Panc1 (cell line): ENCODE measurements at regions not wholly inside any gene's neighbourhood (a gene's known extent, or its start where the extent isn't known, plus 50 kb on each side); places are given as distances from the start of the nearest gene placed in this dataset.
"Not testable (repeated sequence)": the region's sequence is repeated elsewhere in the genome, so short reads cannot be mapped to it uniquely, and the experiment has no call there.

Source experiments
- ATAC-seq: fragments of 200-7000 bp; cut with Tn5 transposase; 2 replicates; pipeline ENCODE4 v1.9.1; 2020; ENCODE audit warnings: mild to moderate bottlenecking, moderate library complexity
- BruUV-seq: library from RNA; stranded (reverse); fragments of 400-500 nt; replicated peaks from 2 replicates; lab custom pipeline; 2021; lab: Mats Ljungman, UMichigan
- CTCF ChIA-PET: fragments of 300-600 bp; sonication (Branson Sonifier 250); formaldehyde crosslinking; loops from one replicate; lab custom pipeline; 2022; ENCODE audit warnings: antibody characterized with exemption; lab: Charles Lee
- POLR2A ChIA-PET: fragments of 300-600 bp; sonication (Branson Sonifier 250); formaldehyde crosslinking; loops from one replicate; lab custom pipeline; 2022; ENCODE audit warnings: antibody characterized with exemption; lab: Charles Lee
- DNase-seq: peaks from one replicate; pipeline ENCODE4 v3.0.0-alpha.2; 2010; ENCODE audit warnings: low read depth, low spot score
- H3K27ac ChIP-seq: 2 replicates; pipeline ENCODE4 v1.5.1; 2011; ENCODE audit warnings: mild to moderate bottlenecking, low read length, inconsistent platforms
- H3K27me3 ChIP-seq: fragments of 200-500 bp; sonication (Bioruptor generic); 2 replicates; pipeline ENCODE4 v1.6.0; 2014; ENCODE audit warnings: low read length, inconsistent platforms; ENCODE audit not compliant: control insufficient read depth, insufficient read depth
- H3K36me3 ChIP-seq: fragments of 200-500 bp; sonication (Bioruptor generic); 2 replicates; pipeline ENCODE4 v1.5.1; 2014; ENCODE audit warnings: inconsistent platforms, mild to moderate bottlenecking, low read length, moderate library complexity; ENCODE audit not compliant: control insufficient read depth, insufficient read depth
- H3K4me1 ChIP-seq: 2 replicates; pipeline ENCODE4 v1.5.1; 2011; ENCODE audit warnings: inconsistent platforms, mild to moderate bottlenecking, low read length, moderate library complexity; ENCODE audit not compliant: control insufficient read depth, insufficient read depth
- H3K4me3 ChIP-seq, 2 experiments: 2 replicates each; pipeline ENCODE4 v1.5.1; 2011 to 2012; ENCODE audit warnings: low read depth in 2 of 2, low read length in 2 of 2, mild to moderate bottlenecking in 2 of 2, inconsistent platforms in 1 of 2, moderate library complexity in 1 of 2
- H3K9me3 ChIP-seq: fragments of 200-500 bp; sonication (Bioruptor generic); 2 replicates; pipeline ENCODE4 v1.5.1; 2014; ENCODE audit warnings: low read depth, mild to moderate bottlenecking, inconsistent platforms, low read length, moderate library complexity; ENCODE audit not compliant: control insufficient read depth, insufficient read depth
- POLR2AphosphoS5 ChIP-seq: IDR thresholded peaks from 2 replicates; pipeline ENCODE4 v1.6.1; 2012; ENCODE audit warnings: mild to moderate bottlenecking, low read depth, low read length, moderate library complexity
- SIN3A ChIP-seq: IDR thresholded peaks from 2 replicates; pipeline ENCODE4 v1.6.1; 2012; ENCODE audit warnings: low read depth, mild to moderate bottlenecking, low read length, moderate library complexity, borderline replicate concordance; ENCODE audit not compliant: insufficient read depth
- TCF7L2 ChIP-seq: IDR thresholded peaks from 2 replicates; pipeline ENCODE4 v1.6.1; 2011; ENCODE audit warnings: mild to moderate bottlenecking, low read depth, low read length, inconsistent platforms
- in situ Hi-C: cut with HindIII; loops from 2 replicates; pipeline ENCODE4 v1.10.0; 2016; ENCODE audit warnings: low sequenced_read_pairs, low pct_unique_long_range_greater_than_20kb
- intact Hi-C: fragments of 100-400 bp; cut with micrococcal nuclease; formaldehyde crosslinking; loops from one replicate; pipeline ENCODE4 v1.10.0; 2022; ENCODE audit not compliant: unreplicated experiment
- TF ChIP-seq, protein P1 (sequence below), 2 experiments: IDR thresholded peaks; 2 replicates each; pipeline ENCODE4 v1.6.1; 2011 to 2012; ENCODE audit warnings: low read depth in 2 of 2, control low read depth in 1 of 2, low read length in 1 of 2, mild to moderate bottlenecking in 1 of 2, moderate library complexity in 1 of 2; ENCODE audit not compliant: insufficient read depth in 1 of 2
- TF ChIP-seq, protein P2 (sequence below): fragments of 450-650 bp; IDR thresholded peaks from 2 replicates; pipeline ENCODE4 v1.5.1; 2017; ENCODE audit warnings: mild to moderate bottlenecking

DNA sequence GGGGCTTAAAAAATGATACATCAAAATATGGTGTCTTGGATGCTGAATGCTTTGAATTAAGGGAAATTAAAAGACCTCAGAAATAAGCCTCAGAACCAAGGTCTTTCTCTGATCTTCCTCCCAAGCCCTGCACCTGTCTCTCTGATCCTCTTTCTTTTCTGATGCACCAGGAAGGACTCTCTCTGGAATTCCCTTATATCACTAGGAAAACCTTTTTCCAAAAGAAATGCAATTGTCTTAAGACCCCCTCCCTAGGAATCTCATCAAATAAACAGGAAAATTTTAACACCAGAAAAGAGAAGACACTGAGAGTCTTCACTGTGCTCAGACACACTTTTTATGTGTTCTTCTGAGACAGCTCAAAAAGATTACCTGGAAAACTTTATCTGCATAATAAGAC lies 159.5 kb upstream of the PTBP2 start:
- intact Hi-C loops = no loop called here
- POLR2A ChIA-PET = no interaction called here
- no TSS peak for BruUV-seq

GRCh38 chr1:96564401-96564800 lies 157.2 kb upstream of the PTBP2 start:
- H3K4me1 ChIP-seq, ATAC-seq, BruUV-seq, H3K27ac ChIP-seq, POLR2A ChIA-PET, H3K27me3 ChIP-seq, H3K4me3 ChIP-seq, DNase-seq, in situ Hi-C loops, CTCF ChIA-PET, H3K36me3 ChIP-seq, intact Hi-C loops, H3K9me3 ChIP-seq: not testable (repeated sequence)

More for the DNA sequence above, 159.5 kb upstream of the PTBP2 start:
- in situ Hi-C loops = no loop called here
- no peaks in the 10 kb centered on the region for H3K36me3 ChIP-seq
- no peaks in the 10 kb centered on the region for H3K9me3 ChIP-seq
- H3K27ac ChIP-seq = no peak overlapping the region
- DNase-seq (no peak), ATAC-seq (no peak)
- H3K27me3 ChIP-seq = no peaks in the 10 kb centered on the region
- no peak overlapping the region for H3K4me3 ChIP-seq
- TF ChIP-seq, protein P1, sequence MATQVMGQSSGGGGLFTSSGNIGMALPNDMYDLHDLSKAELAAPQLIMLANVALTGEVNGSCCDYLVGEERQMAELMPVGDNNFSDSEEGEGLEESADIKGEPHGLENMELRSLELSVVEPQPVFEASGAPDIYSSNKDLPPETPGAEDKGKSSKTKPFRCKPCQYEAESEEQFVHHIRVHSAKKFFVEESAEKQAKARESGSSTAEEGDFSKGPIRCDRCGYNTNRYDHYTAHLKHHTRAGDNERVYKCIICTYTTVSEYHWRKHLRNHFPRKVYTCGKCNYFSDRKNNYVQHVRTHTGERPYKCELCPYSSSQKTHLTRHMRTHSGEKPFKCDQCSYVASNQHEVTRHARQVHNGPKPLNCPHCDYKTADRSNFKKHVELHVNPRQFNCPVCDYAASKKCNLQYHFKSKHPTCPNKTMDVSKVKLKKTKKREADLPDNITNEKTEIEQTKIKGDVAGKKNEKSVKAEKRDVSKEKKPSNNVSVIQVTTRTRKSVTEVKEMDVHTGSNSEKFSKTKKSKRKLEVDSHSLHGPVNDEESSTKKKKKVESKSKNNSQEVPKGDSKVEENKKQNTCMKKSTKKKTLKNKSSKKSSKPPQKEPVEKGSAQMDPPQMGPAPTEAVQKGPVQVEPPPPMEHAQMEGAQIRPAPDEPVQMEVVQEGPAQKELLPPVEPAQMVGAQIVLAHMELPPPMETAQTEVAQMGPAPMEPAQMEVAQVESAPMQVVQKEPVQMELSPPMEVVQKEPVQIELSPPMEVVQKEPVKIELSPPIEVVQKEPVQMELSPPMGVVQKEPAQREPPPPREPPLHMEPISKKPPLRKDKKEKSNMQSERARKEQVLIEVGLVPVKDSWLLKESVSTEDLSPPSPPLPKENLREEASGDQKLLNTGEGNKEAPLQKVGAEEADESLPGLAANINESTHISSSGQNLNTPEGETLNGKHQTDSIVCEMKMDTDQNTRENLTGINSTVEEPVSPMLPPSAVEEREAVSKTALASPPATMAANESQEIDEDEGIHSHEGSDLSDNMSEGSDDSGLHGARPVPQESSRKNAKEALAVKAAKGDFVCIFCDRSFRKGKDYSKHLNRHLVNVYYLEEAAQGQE (IDR thresholded peaks at IDR 0.05; ENCODE audit: insufficient read depth in 1 of 2, low read depth in 2 of 2, low read length in 1 of 2) = no peak
- TF ChIP-seq POLR2AphosphoS5 (no peak), SIN3A (no peak), TCF7L2 (no peak)
- TF ChIP-seq, protein P2, sequence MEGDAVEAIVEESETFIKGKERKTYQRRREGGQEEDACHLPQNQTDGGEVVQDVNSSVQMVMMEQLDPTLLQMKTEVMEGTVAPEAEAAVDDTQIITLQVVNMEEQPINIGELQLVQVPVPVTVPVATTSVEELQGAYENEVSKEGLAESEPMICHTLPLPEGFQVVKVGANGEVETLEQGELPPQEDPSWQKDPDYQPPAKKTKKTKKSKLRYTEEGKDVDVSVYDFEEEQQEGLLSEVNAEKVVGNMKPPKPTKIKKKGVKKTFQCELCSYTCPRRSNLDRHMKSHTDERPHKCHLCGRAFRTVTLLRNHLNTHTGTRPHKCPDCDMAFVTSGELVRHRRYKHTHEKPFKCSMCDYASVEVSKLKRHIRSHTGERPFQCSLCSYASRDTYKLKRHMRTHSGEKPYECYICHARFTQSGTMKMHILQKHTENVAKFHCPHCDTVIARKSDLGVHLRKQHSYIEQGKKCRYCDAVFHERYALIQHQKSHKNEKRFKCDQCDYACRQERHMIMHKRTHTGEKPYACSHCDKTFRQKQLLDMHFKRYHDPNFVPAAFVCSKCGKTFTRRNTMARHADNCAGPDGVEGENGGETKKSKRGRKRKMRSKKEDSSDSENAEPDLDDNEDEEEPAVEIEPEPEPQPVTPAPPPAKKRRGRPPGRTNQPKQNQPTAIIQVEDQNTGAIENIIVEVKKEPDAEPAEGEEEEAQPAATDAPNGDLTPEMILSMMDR = no peak
- CTCF ChIA-PET = no interaction called here
- no peaks in the 10 kb centered on the region for H3K4me1 ChIP-seq

DNA sequence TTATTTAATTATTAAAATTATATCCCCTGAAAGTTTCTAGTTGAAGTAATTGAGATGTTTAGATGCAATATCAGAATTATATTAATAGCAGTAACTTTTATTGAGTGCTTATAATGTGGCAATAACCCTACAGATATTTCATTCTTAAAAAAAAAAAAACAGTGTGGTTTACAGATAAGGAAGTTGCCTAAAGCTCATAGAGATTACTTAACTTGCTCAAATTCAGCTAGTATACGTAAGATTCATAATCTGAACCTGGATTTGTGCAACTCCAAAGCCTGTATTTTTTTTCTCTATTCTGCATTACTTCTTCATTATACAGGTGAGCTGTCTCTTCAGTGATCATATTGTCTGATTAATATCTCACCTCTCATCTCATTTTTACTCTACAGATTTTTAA lies 156.0 kb upstream of the PTBP2 start:
- CTCF ChIA-PET = no interaction called here
- TF ChIP-seq, protein P1 (IDR thresholded peaks at IDR 0.05; ENCODE audit: insufficient read depth in 1 of 2, low read depth in 2 of 2, low read length in 1 of 2) = no peak
- TF ChIP-seq, protein P2 = no peak
- TF ChIP-seq SIN3A (no peak), POLR2AphosphoS5 (no peak), TCF7L2 (no peak)
- H3K4me3 ChIP-seq = no peak overlapping the region
- no peak for DNase-seq
- no peaks in the 10 kb centered on the region for H3K36me3 ChIP-seq
- ATAC-seq = no peak
- POLR2A ChIA-PET = no interaction called here
- H3K9me3 ChIP-seq = no peaks in the 10 kb centered on the region
- in situ Hi-C loops = no loop called here
- H3K27ac ChIP-seq = no peak overlapping the region
- no peaks in the 10 kb centered on the region for H3K27me3 ChIP-seq
- intact Hi-C loops = no loop called here
- no TSS peak for BruUV-seq
- H3K4me1 ChIP-seq = no peaks in the 10 kb centered on the region
